NOMO-1 (cell line): ENCODE measurements at regions not wholly inside any gene's neighbourhood (a gene's known extent, or its start where the extent isn't known, plus 50 kb on each side); places are given as distances from the start of the nearest gene placed in this dataset.

ENCODE experiments used
- DNase-seq, 2 experiments: peaks; one replicate each; lab custom pipeline; 2025; ENCODE audit not compliant: unreplicated experiment in 2 of 2; lab: John Stamatoyannopoulos, UW

DNA sequence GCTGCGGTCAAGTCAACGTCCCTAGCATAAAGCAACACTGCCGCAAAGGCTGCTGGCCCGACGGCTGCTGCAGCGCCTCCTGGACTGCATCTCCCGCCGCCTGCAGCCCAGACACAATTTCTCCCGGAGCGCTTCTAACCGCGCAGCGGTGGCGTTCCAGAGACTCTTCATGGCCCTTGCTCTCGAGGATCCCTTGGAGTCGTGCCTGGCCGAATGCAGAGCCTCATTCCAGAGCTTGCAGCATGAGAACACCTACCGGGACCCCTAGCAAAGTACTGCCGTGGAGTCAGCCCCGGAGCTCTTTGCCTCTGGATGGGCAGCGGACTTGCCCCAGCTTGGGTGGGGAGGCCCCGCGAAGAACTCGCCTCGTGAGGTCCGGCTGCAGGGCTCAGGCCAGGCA, 79.7 kb upstream of the ZNF32 start:
- DNase-seq = no peak

DNA sequence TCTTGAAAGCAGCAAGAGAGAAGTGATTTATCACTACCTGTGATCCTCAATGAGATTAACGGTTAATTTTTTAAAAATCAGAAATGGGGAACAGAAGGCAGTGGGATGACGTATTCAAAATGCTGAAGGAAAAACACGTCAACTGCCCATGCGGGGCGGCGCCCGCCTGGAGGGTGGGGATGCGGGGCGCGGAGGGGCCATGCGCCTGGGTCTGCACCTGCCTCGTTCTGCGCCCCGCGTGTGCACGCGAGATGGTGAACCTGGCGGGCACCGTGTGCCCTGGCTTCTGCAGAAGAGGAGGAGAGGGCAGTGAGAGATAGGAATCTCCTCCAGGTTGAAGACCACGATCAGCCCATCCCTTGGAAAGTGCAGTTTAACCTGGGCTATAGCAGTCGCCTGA, 79.3 kb upstream of the ZNF32 start:
- no peak for DNase-seq

DNA sequence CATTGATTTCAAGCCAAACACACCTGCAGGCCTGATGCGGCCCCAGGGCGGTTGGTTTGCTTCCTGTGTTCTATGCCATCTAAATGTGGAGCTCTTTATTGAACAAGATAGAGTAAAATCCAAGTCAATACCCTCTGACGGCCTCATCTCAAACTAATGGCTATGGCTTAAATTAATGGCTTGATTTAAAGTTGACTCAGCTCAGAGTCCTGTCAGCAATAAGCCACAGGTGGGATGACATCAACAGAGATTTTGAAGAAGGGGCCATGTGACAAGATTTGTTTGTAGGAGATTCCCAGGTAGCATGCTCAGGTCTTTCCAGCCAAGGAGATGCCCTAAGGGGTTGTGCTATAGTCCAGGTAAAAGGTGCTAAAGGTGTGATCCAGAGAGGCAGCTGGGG, 66.7 kb upstream of the ZNF32 start:
- DNase-seq = no peak

DNA sequence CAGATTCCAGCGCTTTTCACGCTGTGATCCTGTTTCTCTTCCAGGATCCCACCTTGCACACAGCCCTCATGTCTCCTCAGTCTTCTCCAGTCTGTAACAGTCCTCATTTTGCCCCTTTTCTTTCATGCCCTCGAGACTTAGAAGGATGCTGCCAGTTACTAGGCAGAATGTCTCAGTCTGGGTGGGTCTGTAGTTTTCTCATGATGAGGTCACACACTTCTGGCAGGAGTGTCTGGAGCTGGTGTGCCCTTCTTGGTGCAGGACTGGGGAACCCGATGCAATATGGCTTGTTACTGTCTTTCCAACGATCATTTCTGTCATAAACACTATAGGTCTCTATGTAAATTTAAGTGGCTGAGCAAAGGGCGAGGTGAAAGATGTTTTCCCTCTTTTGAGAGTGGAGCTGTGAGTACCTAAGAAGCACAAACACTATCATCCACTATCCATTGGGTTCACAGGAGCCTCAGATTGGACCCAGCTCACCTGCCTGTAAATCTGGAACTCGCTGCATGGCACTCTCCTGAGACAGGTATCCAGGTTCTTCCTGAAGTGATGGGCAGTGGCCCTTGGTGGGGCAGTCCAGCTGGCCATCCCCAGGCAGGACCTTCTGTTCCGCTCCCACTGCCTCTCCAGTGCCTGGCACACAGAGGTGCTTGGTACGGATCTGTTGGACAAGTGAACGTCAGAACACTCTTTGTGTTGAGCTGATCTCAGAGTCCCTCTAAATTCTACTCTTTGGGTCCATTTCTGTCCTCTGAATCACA, 64.3 kb upstream of the ZNF32 start:
- DNase-seq = no peak

DNA sequence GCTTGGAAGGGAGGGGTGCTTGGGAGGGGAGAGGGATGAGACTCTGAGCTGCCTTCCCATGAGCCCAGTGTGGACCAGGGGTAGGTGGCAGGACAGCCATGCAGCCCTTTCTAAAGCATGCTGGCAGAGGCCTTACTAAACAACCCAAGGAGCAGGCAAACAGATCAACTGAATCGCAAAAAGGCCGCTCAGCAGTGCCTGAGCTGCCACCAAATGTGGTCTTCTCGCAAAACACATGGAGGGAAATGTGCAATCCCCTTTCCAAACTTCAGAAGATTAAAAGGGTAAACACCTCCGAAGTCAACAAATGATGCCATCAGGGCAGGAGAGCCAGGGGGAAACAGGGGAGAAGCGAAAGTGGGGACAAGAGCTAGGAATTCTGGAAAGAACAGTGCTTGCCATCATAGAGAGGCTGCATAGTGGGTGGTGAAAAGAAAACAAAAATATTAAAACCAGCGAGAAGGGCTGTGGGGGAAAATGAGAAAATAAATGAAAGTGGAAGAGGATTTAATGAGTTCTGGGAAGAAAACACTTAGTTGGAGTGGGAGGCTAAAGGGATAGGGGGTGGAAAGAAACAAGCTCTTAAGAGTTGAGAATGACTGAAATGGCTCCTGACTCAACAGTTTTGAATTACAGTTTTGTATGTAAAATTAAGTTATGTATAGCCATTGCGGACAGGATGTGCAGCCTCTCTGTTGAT, 62.2 kb upstream of the ZNF32 start:
- no peak for DNase-seq

DNA sequence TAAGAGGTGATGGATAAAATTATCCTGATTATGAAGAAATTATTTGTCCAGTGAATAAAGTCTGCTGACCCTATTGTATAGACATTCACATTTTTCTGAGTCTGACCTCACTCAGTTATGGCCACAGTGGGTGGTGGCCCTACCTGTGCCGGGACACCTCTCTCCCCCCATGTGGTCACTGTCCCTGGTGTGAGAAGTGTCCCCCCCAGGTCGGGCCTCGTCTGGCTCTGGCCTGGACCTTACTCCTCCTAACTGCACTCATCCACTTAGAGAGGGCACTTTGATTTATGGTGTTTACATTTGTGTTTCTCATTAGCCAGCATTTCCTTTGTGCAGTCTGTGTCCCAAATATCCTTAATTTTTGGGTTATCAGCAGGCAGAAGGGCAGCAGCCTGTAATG, 59.6 kb upstream of the ZNF32 start:
- DNase-seq = no peak

DNA sequence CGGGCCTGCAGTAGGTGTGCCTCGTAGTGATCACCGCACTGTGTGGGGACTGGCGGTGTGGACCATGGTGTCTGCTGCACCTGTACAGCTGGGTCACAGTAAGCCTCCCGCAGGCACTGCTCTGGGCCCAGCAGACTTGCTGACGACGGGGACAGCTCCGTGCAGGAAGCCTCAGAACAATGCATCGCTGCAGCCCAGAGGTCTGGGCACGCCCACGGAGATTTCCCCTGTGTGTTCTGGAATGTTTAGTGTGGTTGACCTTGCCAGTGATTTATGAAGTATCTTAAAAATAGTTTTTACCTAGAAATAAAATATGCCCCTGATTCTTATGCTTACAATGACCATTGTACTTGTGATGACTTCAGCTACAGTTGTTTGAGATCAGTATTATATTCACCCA, 59.1 kb upstream of the ZNF32 start:
- no peak for DNase-seq

DNA sequence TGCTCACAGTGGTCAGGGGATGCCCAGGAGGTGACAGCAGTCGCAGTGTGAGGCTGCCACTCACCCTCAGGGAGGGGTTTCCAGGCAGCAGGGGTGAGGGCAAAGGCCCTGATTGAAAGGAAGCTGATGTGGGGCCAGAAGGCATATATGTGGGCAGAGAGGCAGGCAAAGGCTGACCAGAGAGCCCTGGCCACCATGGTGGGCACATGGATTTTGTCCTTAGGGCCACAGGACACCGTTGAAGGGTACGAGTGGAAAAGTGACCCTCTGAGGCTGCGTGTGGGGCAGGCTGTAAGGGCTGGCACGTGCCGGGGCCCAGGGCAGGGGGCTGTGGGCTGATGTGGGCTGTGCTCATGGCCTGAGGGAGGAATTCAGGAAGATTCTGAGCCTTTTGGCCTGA, 57.5 kb upstream of the ZNF32 start:
- DNase-seq = no peak

DNA sequence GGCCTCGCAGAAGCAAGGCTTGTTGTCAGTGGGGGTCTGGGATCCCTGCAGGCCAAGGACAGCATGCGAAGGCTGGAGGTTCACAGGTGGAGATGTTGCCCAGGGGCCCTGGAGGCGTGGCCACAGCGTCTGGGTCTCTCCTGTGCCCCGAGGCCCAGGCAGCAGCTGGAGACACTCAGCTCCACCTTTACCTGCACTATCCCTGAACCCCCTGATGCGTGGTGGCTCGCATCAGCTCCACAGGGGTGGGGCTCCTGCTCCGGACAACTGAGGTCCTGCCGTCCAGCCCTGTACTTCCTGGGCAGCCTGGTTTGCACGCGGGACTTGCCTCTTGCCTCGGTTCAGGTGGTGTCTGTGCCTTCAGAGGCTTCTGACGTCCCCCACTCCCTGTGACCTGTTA, 54.6 kb upstream of the ZNF32 start:
- DNase-seq = no peak

DNA sequence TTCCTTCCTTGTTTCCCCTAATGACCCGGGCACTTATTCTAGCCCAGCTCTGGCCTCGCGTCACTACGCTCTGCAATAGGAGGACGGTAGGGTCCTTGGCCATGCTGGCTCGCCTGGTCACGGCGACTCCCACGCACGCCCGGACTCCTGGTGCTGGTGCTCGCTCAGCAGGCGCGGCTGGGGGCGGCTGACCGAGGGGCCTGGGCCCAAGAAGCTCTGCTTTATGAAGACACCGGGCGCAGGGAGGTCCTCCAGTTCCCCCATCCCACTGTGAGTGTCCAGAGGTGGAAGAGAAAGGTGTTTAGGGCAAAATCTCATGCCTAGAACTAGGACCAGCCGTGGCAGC, 54.2 kb upstream of the ZNF32 start:
- DNase-seq = no peak

DNA sequence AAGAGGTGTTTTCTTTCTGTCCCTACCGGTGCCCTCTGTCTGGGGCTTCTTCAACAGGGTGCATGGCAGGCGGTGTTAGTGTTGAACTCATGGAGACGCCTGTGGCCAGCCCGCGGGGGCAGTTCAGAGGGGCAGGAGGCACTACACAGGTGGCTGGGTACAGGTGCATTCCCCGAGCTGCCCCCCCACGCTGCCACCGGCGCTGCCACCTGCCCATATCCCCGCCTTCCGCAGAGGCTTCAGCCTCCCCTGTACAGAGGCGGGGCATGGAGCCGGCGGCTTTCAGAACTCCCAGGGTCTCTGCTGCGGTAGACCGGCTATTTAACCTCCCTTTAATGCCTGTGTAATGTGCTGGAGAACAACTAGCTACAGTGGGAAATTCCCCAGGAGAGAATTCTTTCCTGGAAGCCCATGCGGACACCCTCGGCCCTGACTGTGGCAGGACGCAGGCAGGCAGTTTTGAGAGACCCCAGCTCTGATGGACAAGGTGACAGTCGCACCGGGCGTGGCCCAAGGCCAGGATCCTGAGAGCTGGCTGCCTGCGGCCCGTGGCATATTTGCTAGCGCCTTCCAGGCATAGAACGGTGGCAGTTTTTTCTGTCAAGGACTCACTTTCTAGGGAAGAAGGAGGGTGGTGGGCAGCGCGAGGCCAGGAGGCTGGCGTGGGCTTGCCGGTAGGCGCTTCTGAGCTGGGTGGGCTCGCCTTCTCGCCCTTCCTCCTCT, 53.7 kb upstream of the ZNF32 start:
- no peak for DNase-seq

DNA sequence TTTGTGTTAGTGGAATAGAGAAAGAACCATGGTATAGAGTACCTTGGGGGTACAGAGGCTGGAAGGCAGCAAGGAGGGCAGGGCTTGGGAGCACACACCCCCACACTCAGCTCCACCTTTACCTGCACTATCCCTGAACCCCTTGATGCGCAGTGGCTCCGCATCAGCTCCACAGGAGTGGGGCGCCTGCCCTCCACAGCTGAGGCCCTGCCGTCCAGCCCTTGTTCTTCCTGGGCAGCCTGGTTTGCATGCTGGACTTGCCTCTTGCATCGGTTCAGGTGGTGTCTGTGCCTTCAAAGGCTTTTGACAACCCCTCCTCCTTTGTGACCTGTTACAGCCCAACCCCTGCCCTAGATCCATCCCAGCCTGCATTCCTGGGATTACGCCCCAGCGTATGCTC, 52.6 kb upstream of the ZNF32 start:
- DNase-seq = no peak

DNA sequence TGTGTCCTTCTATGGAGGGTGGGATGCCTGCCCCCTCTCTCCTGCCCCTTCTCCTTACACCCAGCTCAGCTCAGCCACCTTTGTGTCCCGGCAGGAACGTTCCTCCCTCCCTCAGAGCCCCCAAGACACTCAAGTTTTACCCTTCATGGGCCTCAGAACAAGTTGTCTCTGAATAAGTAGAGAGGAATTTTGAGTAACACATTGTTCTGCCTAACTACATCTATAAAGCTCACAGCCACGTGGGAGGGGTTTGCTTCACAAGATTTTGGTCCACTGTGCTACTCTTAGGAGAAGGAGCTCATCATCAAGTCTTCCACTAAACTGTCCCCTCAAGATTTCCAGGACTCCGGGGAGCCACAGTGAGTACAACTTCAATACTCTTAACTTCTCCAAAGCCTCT, 51.6 kb upstream of the ZNF32 start:
- no peak for DNase-seq

DNA sequence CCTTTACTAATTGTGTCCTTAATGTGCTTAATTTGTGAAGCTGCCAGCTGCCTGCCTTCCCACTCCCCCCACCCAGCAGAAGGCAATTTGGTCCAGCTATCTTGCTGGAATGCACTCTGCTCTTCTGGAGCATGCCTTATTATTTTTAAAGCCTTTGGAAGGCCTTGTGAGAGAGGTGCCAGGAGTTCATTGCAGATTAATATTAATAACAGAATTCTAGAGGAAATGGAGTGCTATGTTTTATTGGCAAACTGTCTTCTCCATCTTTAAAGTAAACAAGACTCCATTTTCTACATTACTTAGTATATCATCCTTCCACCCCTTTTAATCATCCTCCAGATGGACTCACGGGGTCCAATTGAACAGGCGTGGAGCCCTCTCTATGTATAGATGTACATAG, 50.8 kb upstream of the ZNF32 start:
- no peak for DNase-seq
